ENCODE measurements at regions not wholly inside any gene's neighbourhood (a gene's known extent, or its start where the extent isn't known, plus 50 kb on each side); places are given as distances from the start of the nearest gene placed in this dataset.

DNA sequence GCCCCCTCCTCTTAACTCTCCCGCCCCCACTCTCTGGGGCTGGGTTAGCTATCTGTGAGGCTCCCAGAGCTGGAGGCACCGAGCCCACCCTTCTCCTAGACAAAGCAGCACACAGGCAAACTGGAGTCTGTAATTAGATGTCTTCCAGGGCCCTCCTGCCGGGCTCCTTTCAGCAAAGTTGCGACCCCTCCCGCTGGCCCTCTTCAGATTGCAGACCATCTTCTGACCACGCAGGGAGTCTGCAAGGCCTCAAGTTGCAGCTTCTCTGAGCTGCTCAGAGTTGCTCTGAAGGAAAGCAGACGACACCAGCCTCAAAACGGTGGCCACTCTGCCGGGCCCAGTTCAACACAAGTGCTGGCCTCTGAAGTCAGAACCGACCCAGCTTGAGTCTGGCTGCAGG, 228.4 kb upstream of the COPS8 start:
- FAIRE-seq, result no peak

More for the DNA sequence above, 228.4 kb upstream of the COPS8 start:
- Histone ChIP-seq H3K27ac (ENCODE audit: extremely low read depth, low read depth, low read length) (no peak overlapping the region), H3K79me2 (ENCODE audit: control insufficient read depth, insufficient read depth, low read length) (no peaks in the 10 kb centered on the region), H3K27me3 (ENCODE audit: control insufficient read depth in 2 of 2, insufficient read depth in 2 of 2, low read length in 2 of 2) (peaks cover 0 to 7% of the 10 kb centered on the region in 2 experiments; a peak in 1 of 5 replicates), H3K9me1 (ENCODE audit: control insufficient read depth, insufficient read depth, low read length) (no peaks in the 10 kb centered on the region), H3K4me1 (replicated peaks in 1 of 2; ENCODE audit: control insufficient read depth in 2 of 2, insufficient read depth in 2 of 2, low read length in 2 of 2) (no peaks in the 10 kb centered on the region; a peak in 1 of 5 replicates), H3K9ac (ENCODE audit: insufficient read depth in 1 of 2, low read depth in 2 of 2, low read length in 2 of 2) (no peak overlapping the region), H3K36me3 (ENCODE audit: control insufficient read depth, insufficient read depth, low read length) (no peaks in the 10 kb centered on the region), H3K4me2 (ENCODE audit: insufficient read depth, low read length) (no peak overlapping the region), H4K20me1 (replicated peaks; ENCODE audit: control insufficient read depth, insufficient read depth, low read length) (no peaks in the 10 kb centered on the region), H2AFZ (ENCODE audit: low read depth, low read length) (no peak overlapping the region), H3K4me3 (no peak overlapping the region), H3K9me3 (replicated peaks; ENCODE audit: control insufficient read depth, insufficient read depth, low read depth, low read length) (no peaks in the 10 kb centered on the region)
- 0% methylated on average over 5 of the region's 10 CpGs for WGBS (ENCODE audit: insufficient coverage, low coverage, missing lambda C conversion rate)
- DNase-seq (ENCODE audit: extremely low read depth in 1 of 4, low spot score in 3 of 4) (no peak), ATAC-seq (no peak)
- no TSS peak for BruUV-seq (replicated peaks)
- ChIA-PET POLR2A (no interaction called here), CTCF (ENCODE audit: low intra/inter-chr PET ratio) (no interaction called here)
- intact Hi-C loops (cut with micrococcal nuclease), result no loop called here
- in situ Hi-C loops (cut with MboI), result no loop called here
- TF ChIP-seq, protein P1, sequence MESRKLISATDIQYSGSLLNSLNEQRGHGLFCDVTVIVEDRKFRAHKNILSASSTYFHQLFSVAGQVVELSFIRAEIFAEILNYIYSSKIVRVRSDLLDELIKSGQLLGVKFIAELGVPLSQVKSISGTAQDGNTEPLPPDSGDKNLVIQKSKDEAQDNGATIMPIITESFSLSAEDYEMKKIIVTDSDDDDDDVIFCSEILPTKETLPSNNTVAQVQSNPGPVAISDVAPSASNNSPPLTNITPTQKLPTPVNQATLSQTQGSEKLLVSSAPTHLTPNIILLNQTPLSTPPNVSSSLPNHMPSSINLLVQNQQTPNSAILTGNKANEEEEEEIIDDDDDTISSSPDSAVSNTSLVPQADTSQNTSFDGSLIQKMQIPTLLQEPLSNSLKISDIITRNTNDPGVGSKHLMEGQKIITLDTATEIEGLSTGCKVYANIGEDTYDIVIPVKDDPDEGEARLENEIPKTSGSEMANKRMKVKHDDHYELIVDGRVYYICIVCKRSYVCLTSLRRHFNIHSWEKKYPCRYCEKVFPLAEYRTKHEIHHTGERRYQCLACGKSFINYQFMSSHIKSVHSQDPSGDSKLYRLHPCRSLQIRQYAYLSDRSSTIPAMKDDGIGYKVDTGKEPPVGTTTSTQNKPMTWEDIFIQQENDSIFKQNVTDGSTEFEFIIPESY (CRISPR knock-in tag; IDR thresholded peaks at IDR 0.05), result no peak
- TF ChIP-seq ZNF263 (CRISPR knock-in tag; IDR thresholded peaks at IDR 0.05; ENCODE audit: borderline replicate concordance) (no peak), SLC30A9 (CRISPR knock-in tag; IDR thresholded peaks at IDR 0.05) (no peak), DNMT1 (IDR thresholded peaks at IDR 0.05) (no peak), EP400 (IDR thresholded peaks at IDR 0.05) (no peak), TCFL5 (CRISPR knock-in tag; conservative IDR thresholded peaks at IDR 0.05) (no peak), ZNF408 (CRISPR knock-in tag; IDR thresholded peaks at IDR 0.05; ENCODE audit: low read depth) (no peak), TRIM28 (IDR thresholded peaks at IDR 0.05) (no peak), ZNF695 (CRISPR knock-in tag; IDR thresholded peaks at IDR 0.05) (no peak), FOXA1 (IDR thresholded peaks at IDR 0.05; ENCODE audit: borderline replicate concordance) (no peak), SMARCB1 (IDR thresholded peaks at IDR 0.05; ENCODE audit: insufficient read length, low read depth) (no peak)
- TF ChIP-seq, protein P2, sequence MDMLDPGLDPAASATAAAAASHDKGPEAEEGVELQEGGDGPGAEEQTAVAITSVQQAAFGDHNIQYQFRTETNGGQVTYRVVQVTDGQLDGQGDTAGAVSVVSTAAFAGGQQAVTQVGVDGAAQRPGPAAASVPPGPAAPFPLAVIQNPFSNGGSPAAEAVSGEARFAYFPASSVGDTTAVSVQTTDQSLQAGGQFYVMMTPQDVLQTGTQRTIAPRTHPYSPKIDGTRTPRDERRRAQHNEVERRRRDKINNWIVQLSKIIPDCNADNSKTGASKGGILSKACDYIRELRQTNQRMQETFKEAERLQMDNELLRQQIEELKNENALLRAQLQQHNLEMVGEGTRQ (CRISPR knock-in tag; IDR thresholded peaks at IDR 0.05), result no peak
- TF ChIP-seq, protein P3, sequence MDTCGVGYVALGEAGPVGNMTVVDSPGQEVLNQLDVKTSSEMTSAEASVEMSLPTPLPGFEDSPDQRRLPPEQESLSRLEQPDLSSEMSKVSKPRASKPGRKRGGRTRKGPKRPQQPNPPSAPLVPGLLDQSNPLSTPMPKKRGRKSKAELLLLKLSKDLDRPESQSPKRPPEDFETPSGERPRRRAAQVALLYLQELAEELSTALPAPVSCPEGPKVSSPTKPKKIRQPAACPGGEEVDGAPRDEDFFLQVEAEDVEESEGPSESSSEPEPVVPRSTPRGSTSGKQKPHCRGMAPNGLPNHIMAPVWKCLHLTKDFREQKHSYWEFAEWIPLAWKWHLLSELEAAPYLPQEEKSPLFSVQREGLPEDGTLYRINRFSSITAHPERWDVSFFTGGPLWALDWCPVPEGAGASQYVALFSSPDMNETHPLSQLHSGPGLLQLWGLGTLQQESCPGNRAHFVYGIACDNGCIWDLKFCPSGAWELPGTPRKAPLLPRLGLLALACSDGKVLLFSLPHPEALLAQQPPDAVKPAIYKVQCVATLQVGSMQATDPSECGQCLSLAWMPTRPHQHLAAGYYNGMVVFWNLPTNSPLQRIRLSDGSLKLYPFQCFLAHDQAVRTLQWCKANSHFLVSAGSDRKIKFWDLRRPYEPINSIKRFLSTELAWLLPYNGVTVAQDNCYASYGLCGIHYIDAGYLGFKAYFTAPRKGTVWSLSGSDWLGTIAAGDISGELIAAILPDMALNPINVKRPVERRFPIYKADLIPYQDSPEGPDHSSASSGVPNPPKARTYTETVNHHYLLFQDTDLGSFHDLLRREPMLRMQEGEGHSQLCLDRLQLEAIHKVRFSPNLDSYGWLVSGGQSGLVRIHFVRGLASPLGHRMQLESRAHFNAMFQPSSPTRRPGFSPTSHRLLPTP (IDR thresholded peaks at IDR 0.05; ENCODE audit: borderline replicate concordance, extremely low read depth, insufficient read length), result no peak
- TF ChIP-seq, protein P4, sequence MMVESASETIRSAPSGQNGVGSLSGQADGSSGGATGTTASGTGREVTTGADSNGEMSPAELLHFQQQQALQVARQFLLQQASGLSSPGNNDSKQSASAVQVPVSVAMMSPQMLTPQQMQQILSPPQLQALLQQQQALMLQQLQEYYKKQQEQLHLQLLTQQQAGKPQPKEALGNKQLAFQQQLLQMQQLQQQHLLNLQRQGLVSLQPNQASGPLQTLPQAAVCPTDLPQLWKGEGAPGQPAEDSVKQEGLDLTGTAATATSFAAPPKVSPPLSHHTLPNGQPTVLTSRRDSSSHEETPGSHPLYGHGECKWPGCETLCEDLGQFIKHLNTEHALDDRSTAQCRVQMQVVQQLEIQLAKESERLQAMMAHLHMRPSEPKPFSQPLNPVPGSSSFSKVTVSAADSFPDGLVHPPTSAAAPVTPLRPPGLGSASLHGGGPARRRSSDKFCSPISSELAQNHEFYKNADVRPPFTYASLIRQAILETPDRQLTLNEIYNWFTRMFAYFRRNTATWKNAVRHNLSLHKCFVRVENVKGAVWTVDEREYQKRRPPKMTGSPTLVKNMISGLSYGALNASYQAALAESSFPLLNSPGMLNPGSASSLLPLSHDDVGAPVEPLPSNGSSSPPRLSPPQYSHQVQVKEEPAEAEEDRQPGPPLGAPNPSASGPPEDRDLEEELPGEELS (CRISPR knock-in tag; IDR thresholded peaks at IDR 0.05; ENCODE audit: borderline replicate concordance), result no peak

Data from K562 (cell line).